GM06990 (cell line): ENCODE measurements at regions not wholly inside any gene's neighbourhood (a gene's known extent, or its start where the extent isn't known, plus 50 kb on each side); places are given as distances from the start of the nearest gene placed in this dataset.

Source experiments
- DNase-seq: peaks from one replicate; pipeline ENCODE4 v3.0.0-alpha.2; 2011; ENCODE audit not compliant: insufficient read length; ENCODE audit errors: extremely low read depth
- H3K27me3 ChIP-seq: replicated peaks from 2 replicates; pipeline ENCODE4 v1.6.0; 2011; ENCODE audit warnings: low read length; ENCODE audit not compliant: control insufficient read depth, insufficient read depth
- H3K36me3 ChIP-seq: 2 replicates; pipeline ENCODE4 v1.5.1; 2011; ENCODE audit warnings: low read length; ENCODE audit not compliant: control insufficient read depth, insufficient read depth
- H3K4me3 ChIP-seq: replicated peaks from 2 replicates; pipeline ENCODE4 v1.5.1; 2011; ENCODE audit warnings: low read depth, mild to moderate bottlenecking, control low read depth, low read length
- TF ChIP-seq, protein P1 (sequence below): IDR thresholded peaks from 2 replicates; pipeline ENCODE4 v1.5.1; 2011; ENCODE audit warnings: low read length, control low read depth, mild to moderate bottlenecking, inconsistent platforms; ENCODE audit not compliant: insufficient read depth, poor library complexity, severe bottlenecking

DNA sequence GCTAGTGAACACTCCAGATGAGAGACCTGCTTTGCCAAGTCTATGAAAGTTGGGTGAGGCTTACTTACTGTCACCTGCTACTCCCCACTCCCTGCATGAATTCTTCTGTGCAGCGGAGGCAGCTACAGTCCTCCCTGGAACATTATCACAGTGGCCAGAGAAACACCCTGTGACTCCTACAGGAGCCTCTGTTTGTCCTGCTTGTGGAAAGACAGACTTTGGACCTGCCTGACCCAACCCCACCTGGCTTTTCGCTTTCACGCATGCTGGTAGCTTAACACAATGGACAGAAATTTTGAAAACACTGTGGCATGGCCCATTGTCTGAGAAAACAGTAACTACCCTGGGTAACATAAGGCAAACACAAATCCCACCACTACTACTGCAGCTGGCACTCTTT lies 1565.5 kb upstream of the CADM2 start:
- Histone ChIP-seq H3K4me3 (no peak overlapping the region), H3K27me3 (no peaks in the 10 kb centered on the region), H3K36me3 (no peaks in the 10 kb centered on the region)
- TF ChIP-seq, protein P1, sequence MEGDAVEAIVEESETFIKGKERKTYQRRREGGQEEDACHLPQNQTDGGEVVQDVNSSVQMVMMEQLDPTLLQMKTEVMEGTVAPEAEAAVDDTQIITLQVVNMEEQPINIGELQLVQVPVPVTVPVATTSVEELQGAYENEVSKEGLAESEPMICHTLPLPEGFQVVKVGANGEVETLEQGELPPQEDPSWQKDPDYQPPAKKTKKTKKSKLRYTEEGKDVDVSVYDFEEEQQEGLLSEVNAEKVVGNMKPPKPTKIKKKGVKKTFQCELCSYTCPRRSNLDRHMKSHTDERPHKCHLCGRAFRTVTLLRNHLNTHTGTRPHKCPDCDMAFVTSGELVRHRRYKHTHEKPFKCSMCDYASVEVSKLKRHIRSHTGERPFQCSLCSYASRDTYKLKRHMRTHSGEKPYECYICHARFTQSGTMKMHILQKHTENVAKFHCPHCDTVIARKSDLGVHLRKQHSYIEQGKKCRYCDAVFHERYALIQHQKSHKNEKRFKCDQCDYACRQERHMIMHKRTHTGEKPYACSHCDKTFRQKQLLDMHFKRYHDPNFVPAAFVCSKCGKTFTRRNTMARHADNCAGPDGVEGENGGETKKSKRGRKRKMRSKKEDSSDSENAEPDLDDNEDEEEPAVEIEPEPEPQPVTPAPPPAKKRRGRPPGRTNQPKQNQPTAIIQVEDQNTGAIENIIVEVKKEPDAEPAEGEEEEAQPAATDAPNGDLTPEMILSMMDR: no peak
- no peak for DNase-seq

DNA sequence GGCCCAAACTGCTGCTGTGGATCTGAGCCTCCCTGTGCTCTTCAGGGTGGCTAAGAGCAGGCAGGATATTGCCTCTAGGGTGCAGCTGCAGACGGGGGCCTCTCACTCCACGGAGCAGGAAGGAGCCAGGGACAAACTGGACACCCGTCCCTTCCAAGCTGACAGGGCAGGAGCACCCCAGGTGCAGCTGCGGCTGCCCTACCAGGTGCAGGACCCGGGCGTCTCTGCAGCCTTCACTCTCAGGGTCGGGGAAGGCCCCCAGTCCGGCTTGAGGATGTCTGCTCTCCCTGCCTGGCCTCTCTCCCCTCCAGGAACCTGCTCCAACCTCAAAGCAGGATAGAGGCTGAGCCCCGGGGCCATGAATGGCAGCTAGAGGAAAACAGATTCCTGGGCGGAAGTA lies 1554.9 kb upstream of the CADM2 start:
- TF ChIP-seq, protein P1: no peak
- no peaks in the 10 kb centered on the region for H3K27me3 ChIP-seq
- no peak overlapping the region for H3K4me3 ChIP-seq
- H3K36me3 ChIP-seq: no peaks in the 10 kb centered on the region
- no peak for DNase-seq

DNA sequence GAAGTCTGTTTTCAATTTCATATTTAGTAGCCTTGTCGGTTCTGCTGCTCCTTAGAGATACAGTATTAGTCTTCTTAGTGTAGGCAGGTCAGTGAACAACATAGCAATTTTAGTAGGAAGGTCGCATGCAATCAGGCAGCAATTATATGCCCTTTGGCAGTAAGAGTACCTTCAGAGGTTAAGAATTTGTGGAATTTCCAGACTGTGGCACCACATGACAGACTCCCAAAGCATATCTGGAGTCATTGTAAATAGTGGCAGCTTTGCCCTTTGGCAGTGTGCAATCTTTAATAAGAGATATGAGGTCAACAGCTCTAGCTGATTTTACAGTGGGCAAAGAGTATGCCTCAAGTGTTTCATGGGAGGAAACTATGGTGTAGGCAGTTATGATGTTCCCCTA lies 1532.5 kb upstream of the CADM2 start:
- DNase-seq: no peak
- Histone ChIP-seq H3K4me3 (no peak overlapping the region), H3K36me3 (no peaks in the 10 kb centered on the region), H3K27me3 (no peaks in the 10 kb centered on the region)
- TF ChIP-seq, protein P1: no peak

DNA sequence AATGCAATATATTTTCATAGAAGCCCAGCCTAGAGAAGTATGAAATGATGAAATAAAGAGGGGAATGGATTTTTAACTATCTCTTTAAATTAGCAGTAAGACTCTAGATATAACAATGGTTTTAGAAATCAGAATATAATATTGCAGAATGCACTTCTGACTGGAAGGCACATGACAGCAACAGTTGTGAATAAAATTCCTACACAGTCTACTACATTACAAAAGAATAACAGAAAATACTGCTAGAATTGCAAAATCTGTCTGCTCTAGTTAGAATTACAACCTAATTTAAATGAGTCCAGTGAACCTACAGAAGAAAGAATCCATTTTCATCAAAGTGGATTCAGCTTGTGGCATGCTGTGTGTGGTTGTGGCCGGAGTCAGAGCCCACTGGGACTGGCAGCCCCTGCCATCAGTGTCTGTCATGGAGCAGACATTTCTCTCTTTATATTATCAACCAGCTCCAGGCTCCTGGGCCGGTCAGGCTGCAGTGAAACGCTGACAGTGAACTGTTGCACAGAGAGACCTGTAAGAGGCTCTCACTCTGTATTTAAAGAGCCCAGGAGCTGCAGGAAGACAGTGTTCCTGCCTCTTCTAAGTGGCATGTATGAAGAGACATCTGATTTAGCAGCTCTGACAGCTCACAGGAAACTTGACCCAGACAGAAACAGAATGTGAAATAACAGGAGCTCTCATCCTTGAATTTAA lies 1523.8 kb upstream of the CADM2 start:
- no peaks in the 10 kb centered on the region for H3K36me3 ChIP-seq
- TF ChIP-seq, protein P1: no peak
- H3K27me3 ChIP-seq: no peaks in the 10 kb centered on the region
- DNase-seq: no peak
- H3K4me3 ChIP-seq: no peak overlapping the region

DNA sequence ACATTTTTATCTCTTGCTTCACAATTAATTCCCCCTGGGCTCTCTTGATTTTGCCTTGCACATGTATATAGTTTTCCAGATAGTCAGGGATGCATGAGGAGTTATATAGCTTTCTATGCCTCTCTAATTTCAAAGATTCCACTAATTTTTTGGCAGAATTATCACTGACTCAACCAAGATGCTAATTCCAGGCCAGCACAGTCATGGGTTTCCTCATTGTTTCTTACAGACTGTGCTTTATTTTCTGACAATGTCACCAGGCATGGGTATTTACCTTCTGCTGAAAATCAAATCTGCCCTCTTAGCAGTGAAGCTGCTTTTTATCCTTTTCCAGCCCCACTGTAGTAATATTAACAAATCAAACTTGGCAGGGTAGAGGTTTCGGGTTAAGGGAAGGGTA lies 1520.6 kb upstream of the CADM2 start:
- no peak for DNase-seq

More for the DNA sequence above, 1520.6 kb upstream of the CADM2 start:
- Histone ChIP-seq H3K27me3 (no peaks in the 10 kb centered on the region), H3K36me3 (no peaks in the 10 kb centered on the region), H3K4me3 (no peak overlapping the region)
- TF ChIP-seq, protein P1: no peak
